Right lobe of liver (tissue), 6 donors: ENCODE measurements at regions not wholly inside any gene's neighbourhood (a gene's known extent, or its start where the extent isn't known, plus 50 kb on each side); places are given as distances from the start of the nearest gene placed in this dataset.

Experiments
- ATAC-seq, 4 donors: fragments of 200-7000 bp; cut with Tn5 transposase; one replicate each; pipeline ENCODE4 v1.9.1; 2020; ENCODE audit warnings: mild to moderate bottlenecking in 4 of 4, moderate library complexity in 4 of 4
- DNase-seq, 3 donors: peaks; one replicate each; pipeline ENCODE4 v3.0.0-alpha.2; 2020
- H3K27ac ChIP-seq, 3 donors: fragments of 200-600 bp; one replicate each; pipeline ENCODE4 v1.8.0; 2022
- H3K27me3 ChIP-seq, 2 donors: fragments of 200-600 bp; one replicate each; pipeline ENCODE4 v1.8.0; 2022
- H3K36me3 ChIP-seq, 4 donors: fragments of 200-600 bp; sonication (generic) in 1 of 4; one replicate each; pipeline versions ENCODE4 v1.5.1 to v1.8.0; 2017 to 2022; ENCODE audit warnings: control low read depth in 1 of 4
- H3K4me1 ChIP-seq, 4 donors: fragments of 200-600 bp; sonication (generic) in 1 of 4; one replicate each; pipeline versions ENCODE4 v1.5.1 to v1.8.0; 2017 to 2022; ENCODE audit warnings: control low read depth in 1 of 4
- H3K4me3 ChIP-seq, 3 donors: fragments of 200-600 bp; one replicate each; pipeline ENCODE4 v1.8.0; 2022
- H3K9me3 ChIP-seq, 4 donors: fragments of 200-600 bp; sonication (generic) in 1 of 4; one replicate each; pipeline versions ENCODE4 v1.5.1 to v1.8.0; 2017 to 2022; ENCODE audit warnings: control low read depth in 1 of 4
- POLR2A ChIP-seq: fragments of 450-650 bp; IDR thresholded peaks from one replicate; pipeline ENCODE4 v1.6.1; 2017; ENCODE audit warnings: antibody characterized with exemption, mild to moderate bottlenecking
- WGBS: methylation state at CpG from one replicate; pipeline ENCODE4 v1.1.6; 2018; ENCODE audit warnings: low coverage, low lambda C conversion rate; ENCODE audit not compliant: insufficient coverage; ENCODE audit errors: missing lambda C conversion rate; 5-methylcytosine and 5-hydroxymethylcytosine counted together
- intact Hi-C, 2 donors: fragments of 100-400 bp; cut with DNase I; formaldehyde crosslinking; loops; one replicate each; pipeline versions ENCODE4 v1.11.2 to v1.14.1; 2022
- TF ChIP-seq, protein P1 (sequence below), 4 donors: fragments of 200-600 bp in 3 of 4; fragments of 450-650 bp in 1 of 4; IDR thresholded peaks; one replicate each; pipeline versions ENCODE4 v1.5.1 to v1.8.0; 2016 to 2022; ENCODE audit warnings: antibody characterized with exemption in 4 of 4, mild to moderate bottlenecking in 2 of 4
- donor health status: DM: no; HTN: yes; CAD: no.
- donor health status: DM: no; HTN: no; CAD: no.
- donor health status: DM: no; HTN: no; CAD: no.
- donor health status: DM: no; HTN: yes; CAD: no.
- donor health status: DM: no; HTN: yes; CAD: no.

DNA sequence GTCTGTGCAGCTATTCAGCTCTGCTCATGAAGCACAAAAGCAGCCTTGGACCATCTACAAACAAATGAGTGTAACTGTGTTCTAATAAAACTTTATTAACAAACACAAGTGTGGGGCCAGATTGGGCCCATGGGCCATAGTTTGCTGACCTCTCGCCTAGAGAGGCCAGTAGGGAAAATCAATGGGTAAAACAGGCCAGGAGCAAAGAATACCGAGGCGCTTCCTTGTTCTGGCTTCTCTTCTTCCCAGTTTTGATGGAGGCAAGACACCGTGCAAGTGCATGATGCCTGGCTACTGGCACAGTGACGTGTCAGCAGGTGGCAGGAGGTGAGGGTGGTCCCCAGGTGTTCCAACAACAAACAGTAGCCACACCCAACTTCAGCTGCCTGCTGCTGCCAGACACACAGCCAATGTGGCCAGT lies 94.3 kb upstream of the SDK1 start:
- no peaks in the 10 kb centered on the region for H3K9me3 ChIP-seq
- WGBS, result 95% methylated on average over 5 of the region's 5 CpGs
- no peaks in the 10 kb centered on the region for H3K36me3 ChIP-seq
- no peak overlapping the region for H3K4me3 ChIP-seq
- DNase-seq, result no peak
- no peak for ATAC-seq
- H3K27me3 ChIP-seq, result no peaks in the 10 kb centered on the region
- TF ChIP-seq, protein P1, sequence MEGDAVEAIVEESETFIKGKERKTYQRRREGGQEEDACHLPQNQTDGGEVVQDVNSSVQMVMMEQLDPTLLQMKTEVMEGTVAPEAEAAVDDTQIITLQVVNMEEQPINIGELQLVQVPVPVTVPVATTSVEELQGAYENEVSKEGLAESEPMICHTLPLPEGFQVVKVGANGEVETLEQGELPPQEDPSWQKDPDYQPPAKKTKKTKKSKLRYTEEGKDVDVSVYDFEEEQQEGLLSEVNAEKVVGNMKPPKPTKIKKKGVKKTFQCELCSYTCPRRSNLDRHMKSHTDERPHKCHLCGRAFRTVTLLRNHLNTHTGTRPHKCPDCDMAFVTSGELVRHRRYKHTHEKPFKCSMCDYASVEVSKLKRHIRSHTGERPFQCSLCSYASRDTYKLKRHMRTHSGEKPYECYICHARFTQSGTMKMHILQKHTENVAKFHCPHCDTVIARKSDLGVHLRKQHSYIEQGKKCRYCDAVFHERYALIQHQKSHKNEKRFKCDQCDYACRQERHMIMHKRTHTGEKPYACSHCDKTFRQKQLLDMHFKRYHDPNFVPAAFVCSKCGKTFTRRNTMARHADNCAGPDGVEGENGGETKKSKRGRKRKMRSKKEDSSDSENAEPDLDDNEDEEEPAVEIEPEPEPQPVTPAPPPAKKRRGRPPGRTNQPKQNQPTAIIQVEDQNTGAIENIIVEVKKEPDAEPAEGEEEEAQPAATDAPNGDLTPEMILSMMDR (IDR thresholded peaks at IDR 0.05), result no peak
- TF ChIP-seq POLR2A, result no peak
- intact Hi-C loops, result no loop called here
- no peaks in the 10 kb centered on the region for H3K4me1 ChIP-seq
- H3K27ac ChIP-seq, result no peak overlapping the region

DNA sequence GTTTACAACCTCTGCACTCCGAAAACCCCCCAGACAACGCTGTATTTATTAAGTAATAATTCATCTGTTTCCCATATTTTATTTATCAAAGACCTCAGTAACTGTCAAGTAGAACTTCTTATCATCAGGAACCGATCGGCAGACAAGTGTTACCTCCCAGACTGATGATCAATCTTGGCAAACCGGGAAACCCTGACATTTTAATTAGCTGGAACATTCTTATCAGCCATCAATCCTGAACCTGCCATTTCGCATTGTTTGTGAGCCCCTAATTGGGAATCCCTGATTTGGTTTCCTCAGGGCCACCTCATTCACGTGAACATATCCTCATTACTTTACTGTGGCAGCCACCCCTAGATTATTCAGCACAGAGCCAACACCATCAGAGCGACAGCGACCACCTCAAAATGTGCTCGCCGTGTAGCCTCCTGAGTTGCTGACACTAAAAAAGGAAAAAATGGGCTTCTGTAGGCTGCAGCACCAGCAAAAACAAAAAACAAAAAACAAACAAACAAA lies 93.6 kb upstream of the SDK1 start:
- 56% methylated on average over 11 of the region's 11 CpGs for WGBS
- H3K4me3 ChIP-seq, result no peak overlapping the region

DNA sequence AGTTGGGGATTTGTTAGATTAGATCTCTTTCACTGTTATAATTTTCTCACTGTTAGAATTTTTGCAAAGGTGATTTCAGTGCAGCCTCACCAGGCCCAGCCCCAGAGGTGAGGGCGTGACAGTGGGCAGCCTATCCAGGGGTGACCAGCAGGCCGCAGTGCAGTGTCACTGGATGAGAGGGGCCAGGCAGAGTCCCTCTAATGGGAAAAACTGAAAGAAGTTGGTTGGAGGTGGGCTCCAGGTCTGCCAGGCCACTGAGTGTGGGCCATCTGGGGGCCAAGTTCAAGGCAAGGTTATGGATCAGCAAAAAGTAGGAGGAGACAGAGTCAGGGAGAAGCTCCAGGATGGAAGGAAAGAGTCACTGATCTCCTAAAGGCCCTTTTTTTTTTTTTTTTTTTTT lies 90.5 kb upstream of the SDK1 start:
- no peaks in the 10 kb centered on the region for H3K36me3 ChIP-seq
- intact Hi-C loops, result no loop called here
- ATAC-seq (no peak), DNase-seq (no peak)
- 94% methylated on average over 2 of the region's 2 CpGs for WGBS
- no peaks in the 10 kb centered on the region for H3K4me1 ChIP-seq
- no peaks in the 10 kb centered on the region for H3K27me3 ChIP-seq
- no peak overlapping the region for H3K4me3 ChIP-seq
- TF ChIP-seq POLR2A, result no peak
- no peaks in the 10 kb centered on the region for H3K9me3 ChIP-seq
- no peak overlapping the region for H3K27ac ChIP-seq

More for the DNA sequence above, 93.6 kb upstream of the SDK1 start:
- DNase-seq (no peak), ATAC-seq (no peak)
- no peaks in the 10 kb centered on the region for H3K9me3 ChIP-seq
- H3K27ac ChIP-seq, result no peak overlapping the region
- no peaks in the 10 kb centered on the region for H3K27me3 ChIP-seq
- intact Hi-C loops, result no loop called here
- TF ChIP-seq, protein P1 (IDR thresholded peaks at IDR 0.05), result no peak
- no peak for TF ChIP-seq POLR2A
- H3K36me3 ChIP-seq, result no peaks in the 10 kb centered on the region
- H3K4me1 ChIP-seq, result no peaks in the 10 kb centered on the region

DNA sequence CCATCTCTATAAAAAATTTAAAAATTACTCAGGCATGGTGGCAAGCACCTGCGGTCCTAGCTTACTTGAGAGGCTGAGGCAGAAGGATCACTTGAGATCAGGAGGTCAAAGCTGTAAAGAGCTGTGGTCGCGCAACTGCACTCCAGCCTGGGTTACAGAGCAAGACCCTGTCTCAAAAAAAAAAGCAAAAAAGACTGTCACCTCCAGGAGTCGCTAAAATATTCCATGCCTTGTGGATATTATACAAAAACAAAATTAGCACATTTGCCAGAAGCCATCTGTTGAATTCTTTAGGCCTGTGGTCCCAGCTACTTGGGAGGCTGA lies 87.0 kb upstream of the SDK1 start:
- Histone ChIP-seq H3K27ac (no peak overlapping the region), H3K36me3 (no peaks in the 10 kb centered on the region), H3K4me3 (no peak overlapping the region), H3K9me3 (no peaks in the 10 kb centered on the region), H3K4me1 (no peaks in the 10 kb centered on the region), H3K27me3 (no peaks in the 10 kb centered on the region)
- TF ChIP-seq, protein P1 (IDR thresholded peaks at IDR 0.05), result no peak
- TF ChIP-seq POLR2A, result no peak
- ATAC-seq (no peak), DNase-seq (no peak)
- WGBS, result 68% methylated on average over 4 of the region's 4 CpGs
- intact Hi-C loops, result no loop called here

DNA sequence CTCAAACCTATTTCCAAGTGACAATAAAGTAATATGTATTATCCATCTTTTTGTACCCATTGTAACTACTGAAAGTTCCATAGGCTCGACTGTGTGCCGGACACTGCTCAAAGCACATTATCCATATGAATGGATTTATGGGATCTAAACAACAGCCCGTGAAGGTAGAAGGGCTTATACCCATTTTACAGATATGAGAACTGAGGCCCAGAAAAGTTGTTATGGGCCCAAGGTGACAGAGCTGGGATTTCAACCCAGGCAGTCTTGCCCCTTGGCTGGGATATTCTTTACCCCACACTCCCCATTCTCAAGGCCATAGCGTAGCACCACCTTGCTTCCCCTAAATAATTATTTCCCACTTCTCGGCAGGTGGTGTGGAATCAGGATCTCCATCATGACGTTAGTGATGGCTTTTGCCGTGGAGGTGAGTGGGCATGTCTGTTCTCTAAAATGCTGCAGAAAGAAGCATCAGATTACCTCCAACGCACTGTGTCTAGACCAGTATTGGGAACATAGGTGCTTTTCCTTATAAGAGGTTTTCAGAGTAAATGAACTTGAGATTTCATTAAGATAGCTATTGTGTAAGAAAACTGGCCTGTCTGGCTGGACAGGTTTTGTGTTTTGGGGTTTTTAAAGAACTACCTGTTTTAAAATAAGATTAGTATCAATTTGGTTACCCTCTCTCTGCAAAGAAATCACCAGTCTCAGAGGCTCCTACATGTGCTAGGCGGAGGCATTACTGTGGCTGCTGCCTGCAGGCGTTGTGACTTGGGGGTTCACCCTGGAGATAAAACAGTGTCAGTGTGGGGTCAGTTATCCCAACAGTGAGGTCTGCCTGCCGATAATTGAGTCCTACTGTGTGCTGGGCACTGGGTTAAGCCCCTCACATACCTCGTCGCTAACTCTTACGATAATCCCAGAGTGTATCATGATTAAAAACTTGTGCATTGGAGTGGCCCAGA lies 85.1 kb upstream of the SDK1 start:
- no peaks in the 10 kb centered on the region for H3K27me3 ChIP-seq
- DNase-seq, result no peak
- ATAC-seq, result no peak
- no peak overlapping the region for H3K4me3 ChIP-seq
- no peaks in the 10 kb centered on the region for H3K4me1 ChIP-seq
- intact Hi-C loops, result no loop called here
- no peaks in the 10 kb centered on the region for H3K36me3 ChIP-seq
- no peaks in the 10 kb centered on the region for H3K9me3 ChIP-seq
- WGBS, result 70% methylated on average over 11 of the region's 14 CpGs
- no peak for TF ChIP-seq POLR2A
- TF ChIP-seq, protein P1 (IDR thresholded peaks at IDR 0.05), result no peak
- no peak overlapping the region for H3K27ac ChIP-seq
